K562 (cell line): ENCODE measurements at regions not wholly inside any gene's neighbourhood (a gene's known extent, or its start where the extent isn't known, plus 50 kb on each side); places are given as distances from the start of the nearest gene placed in this dataset.

Experiments used
- ATAC-seq: fragments of 200-7000 bp; cut with Tn5 transposase; 3 replicates; pipeline ENCODE4 v1.9.1; 2020; ENCODE audit warnings: moderate library complexity
- BruUV-seq: library from RNA; stranded (reverse); fragments of 400-500 nt; replicated peaks from 2 replicates; lab custom pipeline; 2021; lab: Mats Ljungman, UMichigan
- CTCF ChIA-PET: fragments of 300-600 bp; formaldehyde crosslinking; extraction: SDS; loops from one replicate; lab custom pipeline; 2021; ENCODE audit warnings: low intra/inter-chr PET ratio; lab: Yijun Ruan, JAX
- POLR2A ChIA-PET: fragments of 300-600, 350-650 bp; sonication (Branson Sonifier 250); formaldehyde crosslinking; extraction: SDS; loops from one replicate; lab custom pipeline; 2021; ENCODE audit warnings: antibody characterized with exemption, inconsistent platforms; lab: Yijun Ruan, JAX
- DNase-seq, 4 experiments: peaks; one replicate each; pipeline versions ENCODE4 v3.0.0 to v3.0.0-alpha.2; 2011 to 2018; ENCODE audit warnings: low spot score in 3 of 4, mixed read lengths in 3 of 4; ENCODE audit errors: extremely low read depth in 1 of 4
- FAIRE-seq: peaks from 2 replicates; lab custom pipeline; 2011; peaks lifted over from hg19 to GRCh38; lab: Jason Lieb, UNC
- H2AFZ ChIP-seq: 2 replicates; pipeline ENCODE4 v1.6.0; 2011; ENCODE audit warnings: low read depth, low read length, control low read depth, inconsistent platforms
- H3K27ac ChIP-seq: fragments of 200-600 bp; 3 replicates; pipeline ENCODE4 v1.8.0; 2011; ENCODE audit warnings: low read depth, mild to moderate bottlenecking, control low read depth, inconsistent platforms, low read length, moderate library complexity, mixed read lengths; ENCODE audit errors: extremely low read depth
- H3K27me3 ChIP-seq, 2 experiments: fragments of 300-600 bp in 1 of 2; 2 replicates in 1 of 2; 3 replicates in 1 of 2; pipeline versions ENCODE4 v1.6.0 to v1.8.0; 2011; ENCODE audit warnings: inconsistent platforms in 2 of 2, low read length in 2 of 2, mild to moderate bottlenecking in 1 of 2, mixed read lengths in 1 of 2, moderate library complexity in 1 of 2; ENCODE audit not compliant: control insufficient read depth in 2 of 2, insufficient read depth in 2 of 2
- H3K36me3 ChIP-seq: fragments of 300-600 bp; 3 replicates; pipeline ENCODE4 v1.8.0; 2011; ENCODE audit warnings: mild to moderate bottlenecking, low read length, inconsistent platforms; ENCODE audit not compliant: control insufficient read depth, insufficient read depth
- H3K4me1 ChIP-seq, 2 experiments: fragments of 200-600 bp in 1 of 2; replicated peaks in 1 of 2; 2 replicates in 1 of 2; 3 replicates in 1 of 2; pipeline versions ENCODE4 v1.5.1 to v1.8.0; 2011; ENCODE audit warnings: inconsistent platforms in 2 of 2, low read length in 2 of 2, mild to moderate bottlenecking in 1 of 2, mixed read lengths in 1 of 2, moderate library complexity in 1 of 2; ENCODE audit not compliant: control insufficient read depth in 2 of 2, insufficient read depth in 2 of 2
- H3K4me2 ChIP-seq: 2 replicates; pipeline ENCODE4 v1.6.1; 2011; ENCODE audit warnings: low read length, control low read depth, inconsistent platforms, mixed read lengths; ENCODE audit not compliant: insufficient read depth
- H3K4me3 ChIP-seq: fragments of 200-600 bp; sonication (generic), shearing (Covaris generic); 2 replicates; pipeline ENCODE4 v1.5.1; 2016; ENCODE audit warnings: control low read depth, inconsistent platforms
- H3K79me2 ChIP-seq: fragments of 200-600 bp; 3 replicates; pipeline ENCODE4 v1.8.0; 2011; ENCODE audit warnings: low read length, inconsistent platforms; ENCODE audit not compliant: control insufficient read depth, insufficient read depth
- H3K9ac ChIP-seq, 2 experiments: 2 replicates each; pipeline versions ENCODE4 v1.6.0 to v1.6.1; 2011; ENCODE audit warnings: low read depth in 2 of 2, low read length in 2 of 2, control low read depth in 1 of 2, inconsistent platforms in 1 of 2, mild to moderate bottlenecking in 1 of 2, mixed read lengths in 1 of 2; ENCODE audit not compliant: insufficient read depth in 1 of 2
- H3K9me1 ChIP-seq: one replicate; pipeline ENCODE4 v1.6.0; 2011; ENCODE audit warnings: inconsistent platforms, mild to moderate bottlenecking, low read length, moderate library complexity; ENCODE audit not compliant: control insufficient read depth, insufficient read depth
- H3K9me3 ChIP-seq: replicated peaks from 2 replicates; pipeline ENCODE4 v1.5.1; 2011; ENCODE audit warnings: low read depth, low read length, inconsistent platforms; ENCODE audit not compliant: control insufficient read depth, insufficient read depth
- H4K20me1 ChIP-seq: replicated peaks from 2 replicates; pipeline ENCODE4 v1.6.1; 2011; ENCODE audit warnings: low read length, inconsistent platforms, mixed read lengths; ENCODE audit not compliant: control insufficient read depth, insufficient read depth
- CUX1 ChIP-seq: fragments of 200-800 bp; sonication (Bioruptor generic); IDR thresholded peaks from 2 replicates; pipeline ENCODE4 v1.6.1; 2016; ENCODE audit warnings: missing genetic modification characterization, missing compliant biosample characterization
- HMG20A ChIP-seq: fragments of 450-650 bp; formaldehyde crosslinking; conservative IDR thresholded peaks from 2 replicates; pipeline ENCODE4 v1.4.0; 2020; ENCODE audit warnings: mild to moderate bottlenecking, mixed read lengths
- HSF4 ChIP-seq: fragments of 250-450 bp; sonication (Bioruptor Pico); IDR thresholded peaks from 2 replicates; pipeline ENCODE4 v2.1.2; 2022; ENCODE audit warnings: mild to moderate bottlenecking, moderate library complexity, borderline replicate concordance
- PCBP2 ChIP-seq: fragments of 200-400 bp; formaldehyde crosslinking; IDR thresholded peaks from 2 replicates; pipeline ENCODE4 v1.6.1; 2018; ENCODE audit warnings: low read length, low read depth, mild to moderate bottlenecking, moderate library complexity; ENCODE audit not compliant: poor library complexity, severe bottlenecking
- USF1 ChIP-seq: sonication (generic); formaldehyde crosslinking; IDR thresholded peaks from 2 replicates; pipeline ENCODE4 v1.9.0; 2022; ENCODE audit warnings: mild to moderate bottlenecking, missing genetic modification reagents
- USF2 ChIP-seq: sonication (generic); formaldehyde crosslinking; IDR thresholded peaks from 2 replicates; pipeline ENCODE4 v1.5.0; 2020; ENCODE audit warnings: missing genetic modification reagents
- ZBTB33 ChIP-seq: sonication (generic); formaldehyde crosslinking; IDR thresholded peaks from 2 replicates; pipeline ENCODE4 v1.8.1; 2023; ENCODE audit warnings: mild to moderate bottlenecking, missing genetic modification reagents
- ZNF324 ChIP-seq: fragments of 250-450 bp; sonication (Bioruptor Pico); IDR thresholded peaks from 2 replicates; pipeline ENCODE4 v1.4.0; 2020; ENCODE audit warnings: mild to moderate bottlenecking
- ZNF445 ChIP-seq: fragments of 250-450 bp; sonication (Bioruptor Pico); IDR thresholded peaks from 2 replicates; pipeline ENCODE4 v1.4.0; 2020; ENCODE audit warnings: low read depth, mild to moderate bottlenecking, moderate library complexity
- ZNF695 ChIP-seq: fragments of 450-650 bp; formaldehyde crosslinking; IDR thresholded peaks from 2 replicates; pipeline ENCODE4 v1.4.0; 2020; ENCODE audit warnings: mild to moderate bottlenecking, moderate library complexity
- ZNF780A ChIP-seq: fragments of 250-450 bp; sonication (Bioruptor Pico); IDR thresholded peaks from 2 replicates; pipeline ENCODE4 v1.5.0; 2021; ENCODE audit warnings: mild to moderate bottlenecking
- WGBS: fragments of 100-300 bp; shearing (Covaris generic); methylation state at CpG from one replicate; pipeline ENCODE4 v1.1.6; 2016; ENCODE audit warnings: low coverage, mixed read lengths; ENCODE audit not compliant: insufficient coverage; ENCODE audit errors: missing lambda C conversion rate; 5-methylcytosine and 5-hydroxymethylcytosine counted together
- in situ Hi-C: fragments of 300-500 bp; cut with MboI; formaldehyde crosslinking; loops from 4 replicates; pipeline ENCODE4 v1.15.0; 2018; ENCODE audit warnings: inconsistent platforms, mixed read lengths
- intact Hi-C: fragments of 100-400 bp; cut with micrococcal nuclease; formaldehyde crosslinking; loops from 2 replicates; pipeline ENCODE4 v1.14.2; 2022

GRCh38 chr4:177182728-177183127, 126.9 kb upstream of the NEIL3 start (continued):
- no peak for TF ChIP-seq USF2 (CRISPR knock-in tag)
- no peak for TF ChIP-seq HSF4 (CRISPR knock-in tag)
- no peak for TF ChIP-seq ZNF780A (CRISPR knock-in tag)

GRCh38 chr4:177185151-177185550, 124.5 kb upstream of the NEIL3 start:
- Histone ChIP-seq H3K4me1 (no peaks in the 10 kb centered on the region), H3K4me2 (no peak overlapping the region), H3K36me3 (no peaks in the 10 kb centered on the region), H3K4me3 (no peak overlapping the region), H3K9ac (no peak overlapping the region), H2AFZ (no peak overlapping the region), H3K9me1 (no peaks in the 10 kb centered on the region), H3K27ac (no peak overlapping the region), H3K9me3 (no peaks in the 10 kb centered on the region), H3K27me3 (no peaks in the 10 kb centered on the region), H4K20me1 (no peaks in the 10 kb centered on the region), H3K79me2 (no peaks in the 10 kb centered on the region)
- ATAC-seq = no peak
- 0% methylated on average over 2 of the region's 2 CpGs for WGBS
- intact Hi-C loops (no loop called here), in situ Hi-C loops (no loop called here)
- CTCF ChIA-PET = no interaction called here
- POLR2A ChIA-PET = interaction anchor here (0.6 kb wide), 1 partner anchor 42 kb away, joined by 3 read pairs; no protein-coding TSS in a partner anchor
- BruUV-seq = no TSS peak
- DNase-seq = no peak
- FAIRE-seq = no peak
- TF ChIP-seq CUX1 (CRISPR knock-in tag) (no peak), USF1 (no peak), ZNF445 (CRISPR knock-in tag) (no peak), ZNF695 (no peak), ZBTB33 (CRISPR knock-in tag) (no peak), PCBP2 (no peak), HMG20A (CRISPR knock-in tag) (no peak), ZNF324 (no peak)
